Kidney (tissue), 13 donors: ENCODE measurements at regions not wholly inside any gene's neighbourhood (a gene's known extent, or its start where the extent isn't known, plus 50 kb on each side); places are given as distances from the start of the nearest gene placed in this dataset.
A peak's percentile ranks its signal among the peaks of the same experiment; 100 is the strongest.

ENCODE experiments used
- DNase-seq, 5 donors: peaks; one replicate each; pipeline ENCODE4 v3.0.0-alpha.2; 2013 to 2020
- FAIRE-seq: peaks from 2 replicates; lab custom pipeline; 2012; peaks lifted over from hg19 to GRCh38; lab: Jason Lieb, UNC
- H3K27ac ChIP-seq, 2 donors: one replicate each; pipeline ENCODE4 v1.7.0; 2013; ENCODE audit warnings: low read depth in 2 of 2, low read length in 2 of 2, inconsistent platforms in 1 of 2
- H3K27me3 ChIP-seq: one replicate; pipeline ENCODE4 v1.7.1; 2013; ENCODE audit warnings: low read length, inconsistent platforms; ENCODE audit not compliant: control insufficient read depth, insufficient read depth
- H3K36me3 ChIP-seq, 3 donors: one replicate each; pipeline versions ENCODE4 v1.7.0 to v1.7.1; 2013; ENCODE audit warnings: low read length in 3 of 3, control low read depth in 1 of 3, inconsistent platforms in 1 of 3; ENCODE audit not compliant: insufficient read depth in 3 of 3, control insufficient read depth in 2 of 3
- H3K4me1 ChIP-seq, 3 donors: one replicate each; pipeline versions ENCODE4 v1.7.0 to v1.7.1; 2013; ENCODE audit warnings: low read length in 3 of 3, inconsistent platforms in 1 of 3, low read depth in 1 of 3; ENCODE audit not compliant: control insufficient read depth in 2 of 3, insufficient read depth in 2 of 3
- H3K4me3 ChIP-seq, 3 donors: one replicate each; pipeline versions ENCODE4 v1.7.0 to v1.8.1; 2013; ENCODE audit warnings: low read length in 3 of 3, control low read depth in 1 of 3, inconsistent platforms in 1 of 3
- H3K9ac ChIP-seq, 3 donors: one replicate each; pipeline versions ENCODE4 v1.7.0 to v1.7.1; 2013; ENCODE audit warnings: low read length in 3 of 3, control low read depth in 1 of 3, inconsistent platforms in 1 of 3
- H3K9me3 ChIP-seq, 3 donors: one replicate each; pipeline versions ENCODE4 v1.7.0 to v1.7.1; 2013; ENCODE audit warnings: low read length in 3 of 3, control low read depth in 1 of 3, inconsistent platforms in 1 of 3; ENCODE audit not compliant: control insufficient read depth in 2 of 3, insufficient read depth in 1 of 3
- intact Hi-C: fragments of 100-400 bp; cut with DNase I; formaldehyde crosslinking; loops from one replicate; pipeline ENCODE4 v1.11.1; 2022
- TF ChIP-seq, protein P1 (sequence below): IDR thresholded peaks from 3 replicates; pipeline ENCODE4 v1.5.1; 2012; ENCODE audit warnings: mild to moderate bottlenecking, moderate library complexity, borderline replicate concordance; ENCODE audit not compliant: insufficient read depth; ENCODE audit errors: extremely low read depth
- donor health status: control.
- donor health status: control.
- donor health status: control.
- donor health status: control.
- donor health status: control.
- donor health status: DM: yes; HTN: yes; CAD: no.
- donor health status: Normal renal cell carcinoma (clear cell type).

GRCh38 chr14:106844608-106845285 lies 1318.4 kb downstream of the TMEM121 start:
- H3K27ac ChIP-seq, result peak overlapping the region; percentile 95 to 98
- peak in 2 of 5 donors; percentile 43 to 93 for DNase-seq

GRCh38 chr14:106845286-106846087 lies 1319.1 kb downstream of the TMEM121 start:
- Histone ChIP-seq H3K4me1 (peaks cover 0 to 17% (median 0%) of the 10 kb centered on the region in 3 donors), H3K9me3 (no peaks in the 10 kb centered on the region), H3K4me3 (peak overlapping the region; percentile 54 to 88 (median 81)), H3K27me3 (no peaks in the 10 kb centered on the region), H3K27ac (peak overlapping the region; percentile 95 to 98), H3K36me3 (no peaks in the 10 kb centered on the region), H3K9ac (peak overlapping the region; percentile 44 to 92 (median 88))
- no peak for FAIRE-seq
- TF ChIP-seq, protein P1, sequence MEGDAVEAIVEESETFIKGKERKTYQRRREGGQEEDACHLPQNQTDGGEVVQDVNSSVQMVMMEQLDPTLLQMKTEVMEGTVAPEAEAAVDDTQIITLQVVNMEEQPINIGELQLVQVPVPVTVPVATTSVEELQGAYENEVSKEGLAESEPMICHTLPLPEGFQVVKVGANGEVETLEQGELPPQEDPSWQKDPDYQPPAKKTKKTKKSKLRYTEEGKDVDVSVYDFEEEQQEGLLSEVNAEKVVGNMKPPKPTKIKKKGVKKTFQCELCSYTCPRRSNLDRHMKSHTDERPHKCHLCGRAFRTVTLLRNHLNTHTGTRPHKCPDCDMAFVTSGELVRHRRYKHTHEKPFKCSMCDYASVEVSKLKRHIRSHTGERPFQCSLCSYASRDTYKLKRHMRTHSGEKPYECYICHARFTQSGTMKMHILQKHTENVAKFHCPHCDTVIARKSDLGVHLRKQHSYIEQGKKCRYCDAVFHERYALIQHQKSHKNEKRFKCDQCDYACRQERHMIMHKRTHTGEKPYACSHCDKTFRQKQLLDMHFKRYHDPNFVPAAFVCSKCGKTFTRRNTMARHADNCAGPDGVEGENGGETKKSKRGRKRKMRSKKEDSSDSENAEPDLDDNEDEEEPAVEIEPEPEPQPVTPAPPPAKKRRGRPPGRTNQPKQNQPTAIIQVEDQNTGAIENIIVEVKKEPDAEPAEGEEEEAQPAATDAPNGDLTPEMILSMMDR, result no peak
- intact Hi-C loops, result no loop called here
- DNase-seq, result peak in 3 of 5 donors; percentile 16 to 87 (median 86)

More at GRCh38 chr14:106844608-106845285, 1318.4 kb downstream of the TMEM121 start:
- no peak for FAIRE-seq
- H3K4me3 ChIP-seq, result peak overlapping the region; percentile 21 to 88 (median 81)
- TF ChIP-seq, protein P1, result no peak
- H3K9ac ChIP-seq, result peak overlapping the region; percentile 44 to 92 (median 88)
- H3K4me1 ChIP-seq, result peaks cover 0 to 17% (median 0%) of the 10 kb centered on the region in 3 donors
- intact Hi-C loops, result no loop called here
- H3K27me3 ChIP-seq, result no peaks in the 10 kb centered on the region
- H3K36me3 ChIP-seq, result no peaks in the 10 kb centered on the region
- no peaks in the 10 kb centered on the region for H3K9me3 ChIP-seq

DNA sequence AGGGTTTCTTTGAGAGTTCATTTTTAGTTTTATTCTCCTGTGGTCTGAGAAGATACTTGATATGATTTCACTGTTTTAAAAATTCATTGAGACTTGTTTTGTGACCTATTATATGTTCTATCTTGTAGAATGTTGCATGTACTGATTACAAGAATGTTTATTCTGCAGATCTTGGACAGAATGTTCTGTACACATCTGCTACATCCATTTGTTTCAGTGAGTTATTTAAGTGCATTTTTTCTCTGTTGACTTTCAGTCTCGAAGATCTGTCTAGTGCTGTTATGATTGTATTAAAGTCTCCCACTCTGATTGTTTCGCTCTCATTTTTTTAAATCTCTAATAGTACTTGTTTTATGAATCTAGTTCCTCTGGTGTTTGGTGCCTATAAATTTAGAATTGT lies 1319.8 kb downstream of the TMEM121 start:
- intact Hi-C loops, result no loop called here
- H3K27me3 ChIP-seq, result no peaks in the 10 kb centered on the region
- peak overlapping the region in 2 of 3 donors; percentile 81 to 88 for H3K4me3 ChIP-seq
- FAIRE-seq (peak; percentile 32), DNase-seq (no peak)
- TF ChIP-seq, protein P1, result no peak
- no peaks in the 10 kb centered on the region for H3K9me3 ChIP-seq
- peak overlapping the region; percentile 10 to 92 (median 12) for H3K9ac ChIP-seq
- no peaks in the 10 kb centered on the region for H3K36me3 ChIP-seq
- peak overlapping the region; percentile 54 to 98 for H3K27ac ChIP-seq
- H3K4me1 ChIP-seq, result peaks cover 0 to 17% (median 0%) of the 10 kb centered on the region in 3 donors
